ES-I3 (cell line): ENCODE measurements at regions not wholly inside any gene's neighbourhood (a gene's known extent, or its start where the extent isn't known, plus 50 kb on each side); places are given as distances from the start of the nearest gene placed in this dataset.
"Not testable (repeated sequence)": the region's sequence is repeated elsewhere in the genome, so short reads cannot be mapped to it uniquely, and the experiment has no call there.

Source experiments
- H3K36me3 ChIP-seq: 2 replicates; pipeline ENCODE4 v1.6.1; 2013; ENCODE audit warnings: mild to moderate bottlenecking, low read length, control low read depth, moderate library complexity; ENCODE audit not compliant: insufficient read depth
- H3K4me1 ChIP-seq: 2 replicates; pipeline ENCODE4 v1.6.1; 2013; ENCODE audit warnings: mild to moderate bottlenecking, control low read depth, low read length; ENCODE audit not compliant: insufficient read depth
- H3K9ac ChIP-seq: 2 replicates; pipeline ENCODE4 v1.6.1; 2013; ENCODE audit warnings: low read depth, mild to moderate bottlenecking, low read length, moderate library complexity
- H3K9me3 ChIP-seq: 2 replicates; pipeline ENCODE4 v1.6.1; 2013; ENCODE audit warnings: mild to moderate bottlenecking, low read length, moderate library complexity; ENCODE audit not compliant: control insufficient read depth, insufficient read depth

GRCh38 chr2:16365366-16365765 is 300.3 kb downstream of the CYRIA start:
- Histone ChIP-seq H3K36me3 (no peaks in the 10 kb centered on the region), H3K4me1 (no peaks in the 10 kb centered on the region), H3K9ac (no peak overlapping the region), H3K9me3 (no peaks in the 10 kb centered on the region)

DNA sequence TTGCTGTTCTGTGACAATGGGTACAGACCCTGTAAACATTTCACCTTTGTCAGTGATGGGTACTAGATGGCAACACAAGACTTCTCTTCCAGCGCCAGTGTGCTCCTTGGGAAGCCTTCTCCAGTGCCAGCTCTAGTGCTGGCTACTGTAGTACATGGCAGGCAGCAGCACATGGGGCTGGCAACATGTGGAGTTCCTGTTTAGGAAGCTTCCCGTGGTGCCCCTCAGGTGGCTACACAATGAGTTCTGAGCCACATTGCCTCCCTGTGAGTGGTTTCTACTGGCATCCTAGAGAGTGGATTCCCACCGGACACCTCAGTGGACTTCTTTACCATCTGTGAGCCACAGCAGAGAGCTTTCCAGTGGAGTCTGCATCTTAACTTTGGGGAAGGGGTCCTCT is 302.1 kb downstream of the CYRIA start:
- Histone ChIP-seq H3K9me3 (no peaks in the 10 kb centered on the region), H3K9ac (no peak overlapping the region), H3K36me3 (no peaks in the 10 kb centered on the region), H3K4me1 (no peaks in the 10 kb centered on the region)

GRCh38 chr2:16362611-16363010 is 303.0 kb downstream of the CYRIA start:
- Histone ChIP-seq H3K36me3 (no peaks in the 10 kb centered on the region), H3K4me1 (no peaks in the 10 kb centered on the region), H3K9me3 (no peaks in the 10 kb centered on the region), H3K9ac (no peak overlapping the region)

DNA sequence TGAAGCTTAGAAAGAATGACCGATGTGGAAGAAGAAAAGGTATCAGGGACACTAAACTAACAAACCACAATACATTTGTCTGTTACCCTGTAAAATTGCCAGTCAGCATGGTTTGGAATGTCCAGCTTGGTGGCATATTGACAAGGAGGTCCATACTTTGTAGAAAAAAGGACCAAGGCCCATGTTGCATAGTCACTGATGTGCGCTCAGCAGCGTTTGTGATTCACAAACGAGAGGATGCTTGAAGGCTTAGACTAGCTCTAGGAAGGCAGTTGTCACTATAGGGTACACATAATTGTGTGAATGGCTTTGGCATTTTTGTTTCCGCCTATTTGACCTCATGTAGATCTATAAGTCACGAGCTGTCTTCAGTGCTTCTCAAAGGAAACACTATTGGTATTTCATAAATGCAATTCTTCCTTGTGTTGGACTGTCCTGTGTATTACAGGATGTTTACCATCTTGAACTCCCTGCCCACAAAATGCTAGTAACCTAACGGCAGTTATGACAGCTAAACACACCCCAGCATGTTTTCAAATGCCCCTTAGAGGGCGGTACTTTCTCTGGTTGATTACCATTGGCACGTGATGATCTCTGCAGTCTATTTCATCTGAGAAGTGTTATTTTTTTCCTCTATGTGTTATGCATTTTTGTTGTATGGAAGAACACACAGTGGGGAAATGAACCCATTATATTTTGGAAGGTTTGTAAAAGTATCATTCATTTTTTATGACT is 304.2 kb downstream of the CYRIA start:
- Histone ChIP-seq H3K4me1 (no peaks in the 10 kb centered on the region), H3K9me3 (peaks cover 5% of the 10 kb centered on the region; the same call in 1 of the 2 replicates), H3K36me3 (no peaks in the 10 kb centered on the region), H3K9ac (no peak overlapping the region)

GRCh38 chr2:16359961-16360360 is 305.7 kb downstream of the CYRIA start:
- Histone ChIP-seq H3K4me1 (no peaks in the 10 kb centered on the region), H3K9ac (no peak overlapping the region), H3K36me3 (no peaks in the 10 kb centered on the region), H3K9me3 (peaks cover 5% of the 10 kb centered on the region; the same call in 1 of the 2 replicates)

DNA sequence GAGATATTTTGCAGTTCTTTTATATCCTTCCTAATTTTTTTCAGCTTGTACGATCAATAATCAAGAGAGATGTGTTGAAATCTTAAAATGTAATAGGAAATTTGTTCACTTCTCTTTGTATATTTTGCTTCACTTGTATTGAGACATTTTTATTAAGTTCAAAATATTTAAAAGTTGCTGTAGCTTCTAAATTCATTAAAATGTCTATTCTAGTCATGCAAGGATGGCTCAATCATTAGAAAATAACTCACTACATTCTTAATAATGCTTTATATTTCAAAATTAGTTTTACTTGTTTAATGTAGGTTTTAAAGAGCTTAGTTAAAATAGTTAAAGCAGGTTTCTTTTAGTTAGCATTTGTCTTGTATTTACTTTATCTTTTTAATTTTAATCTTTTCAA is 308.4 kb downstream of the CYRIA start:
- Histone ChIP-seq H3K4me1 (no peaks in the 10 kb centered on the region), H3K36me3 (no peaks in the 10 kb centered on the region), H3K9me3 (peaks cover 11% of the 10 kb centered on the region; the same call in 1 of the 2 replicates)

GRCh38 chr2:16351541-16351940 is 314.1 kb downstream of the CYRIA start:
- H3K4me1 ChIP-seq = no peaks in the 10 kb centered on the region
- no peak overlapping the region for H3K9ac ChIP-seq
- peaks cover 19% of the 10 kb centered on the region for H3K9me3 ChIP-seq
- no peaks in the 10 kb centered on the region for H3K36me3 ChIP-seq

More for the DNA sequence above, 308.4 kb downstream of the CYRIA start:
- H3K9ac ChIP-seq = no peak overlapping the region

DNA sequence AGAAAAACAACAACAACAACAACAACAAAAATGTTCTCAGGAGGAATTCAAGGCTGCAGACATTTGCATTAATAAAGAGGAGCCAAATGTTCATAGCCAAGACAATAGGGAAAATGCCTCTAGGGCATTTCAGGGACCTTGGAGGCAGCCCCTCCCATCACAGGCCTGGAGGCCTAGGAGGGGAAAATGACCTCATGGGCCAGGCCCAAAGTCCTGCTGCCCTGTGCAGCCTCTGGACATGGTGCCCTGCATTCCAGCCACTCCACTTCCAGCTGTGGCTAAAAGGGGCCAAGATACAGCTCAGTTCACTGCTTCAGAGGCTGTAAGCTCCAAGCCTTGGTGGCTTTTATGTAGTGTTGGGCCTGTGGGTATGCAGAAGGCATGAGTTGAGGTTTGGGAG is 314.5 kb downstream of the CYRIA start:
- no peaks in the 10 kb centered on the region for H3K36me3 ChIP-seq
- H3K9me3 ChIP-seq = peaks cover 19% of the 10 kb centered on the region
- H3K9ac ChIP-seq = no peak overlapping the region
- H3K4me1 ChIP-seq = no peaks in the 10 kb centered on the region

- Histone ChIP-seq H3K9ac (no peak overlapping the region), H3K9me3 (peaks cover 19% of the 10 kb centered on the region), H3K36me3 (no peaks in the 10 kb centered on the region), H3K4me1 (no peaks in the 10 kb centered on the region)
Observed at GRCh38 chr2:16350211-16350610, 315.4 kb downstream of the CYRIA start.

DNA sequence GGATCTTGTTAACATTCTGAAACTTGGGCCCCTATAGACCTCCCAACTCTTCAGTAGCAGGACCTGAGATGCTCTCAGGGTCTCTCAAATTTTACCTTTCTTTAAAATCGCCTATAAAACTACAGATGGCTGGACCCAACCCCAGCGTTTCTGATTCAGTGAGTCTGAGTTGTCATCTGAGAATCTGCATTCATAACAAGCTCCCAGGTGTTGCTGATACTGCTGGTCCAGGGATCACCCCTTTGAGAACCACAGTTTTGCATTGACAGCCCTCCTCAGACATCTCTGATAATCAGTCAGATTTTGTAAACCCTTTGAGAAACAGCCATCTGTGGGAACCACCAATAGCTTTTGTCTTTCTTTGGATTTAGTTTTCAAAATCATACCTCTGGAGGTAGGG is 315.8 kb downstream of the CYRIA start:
- no peak overlapping the region for H3K9ac ChIP-seq
- peaks cover 19% of the 10 kb centered on the region for H3K9me3 ChIP-seq
- no peaks in the 10 kb centered on the region for H3K36me3 ChIP-seq
- no peaks in the 10 kb centered on the region for H3K4me1 ChIP-seq

- Histone ChIP-seq H3K36me3 (no peaks in the 10 kb centered on the region), H3K4me1 (no peaks in the 10 kb centered on the region), H3K9ac (no peak overlapping the region), H3K9me3 (peaks cover 17% of the 10 kb centered on the region)
Observed at GRCh38 chr2:16348821-16349515, 316.7 kb downstream of the CYRIA start.

- H3K4me1 ChIP-seq = no peaks in the 10 kb centered on the region
- no peaks in the 10 kb centered on the region for H3K36me3 ChIP-seq
- H3K9ac ChIP-seq = no peak overlapping the region
- H3K9me3 ChIP-seq = peaks cover 7% of the 10 kb centered on the region
Observed at GRCh38 chr2:16346671-16347070, 319.0 kb downstream of the CYRIA start.

- H3K9me3 ChIP-seq, H3K4me1 ChIP-seq, H3K9ac ChIP-seq, H3K36me3 ChIP-seq: not testable (repeated sequence)
Observed at GRCh38 chr2:16345231-16345630, 320.4 kb downstream of the CYRIA start.

- Histone ChIP-seq H3K9me3 (no peaks in the 10 kb centered on the region), H3K36me3 (no peaks in the 10 kb centered on the region), H3K4me1 (peaks cover 7% of the 10 kb centered on the region; the same call in 1 of the 2 replicates), H3K9ac (no peak overlapping the region)
Observed at GRCh38 chr2:16339206-16339605, 326.4 kb downstream of the CYRIA start.

DNA sequence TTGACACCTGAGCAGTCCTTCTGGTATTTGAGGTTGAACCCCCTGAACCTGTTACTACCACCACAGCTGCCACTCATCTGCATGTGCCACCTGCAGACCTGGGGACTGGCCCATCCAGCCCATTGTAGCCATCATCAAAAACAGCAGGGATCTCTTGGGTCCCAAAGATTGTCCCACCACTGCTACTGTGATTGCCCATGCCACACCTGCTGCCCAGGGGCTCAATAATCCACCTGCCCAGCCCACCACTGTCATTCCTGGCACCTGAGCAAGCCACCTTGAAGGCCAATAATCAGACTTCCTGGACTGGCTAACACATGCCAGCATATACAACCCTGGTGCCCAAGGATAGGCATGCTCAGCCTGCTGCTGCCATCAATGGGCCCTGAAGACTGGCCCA is 327.6 kb downstream of the CYRIA start:
- peaks cover 7% of the 10 kb centered on the region; the same call in 1 of the 2 replicates for H3K4me1 ChIP-seq
- no peak overlapping the region for H3K9ac ChIP-seq
- H3K36me3 ChIP-seq = no peaks in the 10 kb centered on the region
- no peaks in the 10 kb centered on the region for H3K9me3 ChIP-seq
